Hepatocyte (in vitro differentiated cells): ENCODE measurements at regions not wholly inside any gene's neighbourhood (a gene's known extent, or its start where the extent isn't known, plus 50 kb on each side); places are given as distances from the start of the nearest gene placed in this dataset.

Experiments used
- DNase-seq: peaks from one replicate; pipeline ENCODE4 v3.0.0-alpha.2; 2016; ENCODE audit warnings: low spot score
- H2AFZ ChIP-seq: fragments of 200-600 bp; sonication (generic); 2 replicates; pipeline ENCODE4 v1.6.0; 2016; ENCODE audit warnings: antibody characterized with exemption, mild to moderate bottlenecking
- H3K27ac ChIP-seq: fragments of 200-600 bp; sonication (generic); 2 replicates; pipeline ENCODE4 v1.5.1; 2016; ENCODE audit warnings: mild to moderate bottlenecking
- H3K27me3 ChIP-seq: fragments of 200-600 bp; sonication (generic); 2 replicates; pipeline ENCODE4 v1.6.1; 2016
- H3K36me3 ChIP-seq: fragments of 200-600 bp; sonication (generic); replicated peaks from 2 replicates; pipeline ENCODE4 v1.5.1; 2016; ENCODE audit warnings: low read depth; ENCODE audit not compliant: insufficient read depth
- H3K4me1 ChIP-seq: fragments of 200-600 bp; sonication (generic); 2 replicates; pipeline ENCODE4 v1.5.1; 2016; ENCODE audit warnings: mild to moderate bottlenecking, moderate library complexity; ENCODE audit not compliant: insufficient read depth
- H3K4me2 ChIP-seq: fragments of 200-600 bp; sonication (generic); 2 replicates; pipeline ENCODE4 v1.6.0; 2016
- H3K4me3 ChIP-seq: fragments of 200-600 bp; sonication (generic); 2 replicates; pipeline ENCODE4 v1.5.1; 2016; ENCODE audit warnings: mild to moderate bottlenecking
- H3K79me2 ChIP-seq: fragments of 200-600 bp; sonication (generic); 2 replicates; pipeline ENCODE4 v1.6.0; 2017; ENCODE audit warnings: mild to moderate bottlenecking
- H3K9me2 ChIP-seq: fragments of 200-600 bp; sonication (generic); replicated peaks from 2 replicates; pipeline ENCODE4 v1.6.0; 2017; ENCODE audit warnings: mild to moderate bottlenecking; ENCODE audit not compliant: insufficient read depth
- H3K9me3 ChIP-seq: fragments of 200-600 bp; sonication (generic); 2 replicates; pipeline ENCODE4 v1.5.1; 2016; ENCODE audit warnings: low read depth, mild to moderate bottlenecking
- H4K20me1 ChIP-seq: fragments of 200-600 bp; sonication (generic); 2 replicates; pipeline ENCODE4 v1.6.0; 2016; ENCODE audit warnings: mild to moderate bottlenecking; ENCODE audit not compliant: insufficient read depth, poor library complexity, severe bottlenecking
- EZH2 ChIP-seq: fragments of 200-600 bp; sonication (generic); IDR thresholded peaks from 2 replicates; pipeline ENCODE4 v1.6.1; 2016; ENCODE audit warnings: antibody characterized with exemption, mild to moderate bottlenecking, borderline replicate concordance
- EZH2phosphoT487 ChIP-seq: fragments of 200-600 bp; sonication (generic); IDR thresholded peaks from one replicate; pipeline ENCODE4 v1.6.1; 2018; ENCODE audit warnings: antibody characterized with exemption, mild to moderate bottlenecking, low read depth, moderate library complexity; ENCODE audit not compliant: unreplicated experiment, severe bottlenecking
- WGBS: methylation state at CpG from one replicate; pipeline ENCODE4 v1.1.6; 2016; ENCODE audit warnings: low lambda C conversion rate; ENCODE audit errors: missing lambda C conversion rate; 5-methylcytosine and 5-hydroxymethylcytosine counted together
- TF ChIP-seq, protein P1 (sequence below): fragments of 200-600 bp; sonication (generic); IDR thresholded peaks from 2 replicates; pipeline ENCODE4 v1.5.1; 2016; ENCODE audit warnings: antibody characterized with exemption, mild to moderate bottlenecking; ENCODE audit not compliant: poor library complexity

DNA sequence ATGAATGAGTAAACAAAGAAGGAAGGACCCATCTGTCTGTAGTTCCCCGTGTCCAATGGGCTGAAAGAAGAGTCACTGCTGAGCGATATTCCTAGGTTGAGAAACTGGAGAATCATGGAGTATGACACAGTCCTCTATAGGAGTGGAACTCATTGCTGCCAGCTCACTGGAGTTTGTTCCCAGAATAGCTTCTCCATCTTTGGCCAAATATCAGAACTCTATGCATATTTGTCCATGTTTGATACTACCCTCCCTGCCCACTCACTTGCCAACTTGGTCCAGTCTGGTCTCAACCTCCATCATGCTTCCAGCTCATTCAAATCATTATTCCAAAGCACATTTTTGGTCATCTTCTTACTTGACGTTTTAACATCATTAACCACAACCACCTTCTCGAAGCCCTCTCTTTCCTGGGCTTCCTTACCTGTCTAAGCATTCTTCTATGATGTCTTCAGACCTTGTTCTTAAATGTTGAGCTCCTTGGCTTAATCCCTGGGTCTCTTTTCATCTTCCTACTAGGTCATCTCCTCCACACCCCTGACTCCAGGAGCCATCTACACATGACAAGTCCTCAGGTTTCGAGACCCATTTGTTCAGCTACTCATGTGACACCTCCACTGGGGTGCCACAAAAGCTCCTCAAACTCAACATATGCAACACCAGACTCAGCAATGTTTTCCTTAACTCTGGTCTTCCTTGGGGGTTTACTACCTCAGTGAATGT lies 221.6 kb downstream of the MYCN start:
- TF ChIP-seq EZH2phosphoT487 (no peak), EZH2 (no peak)
- TF ChIP-seq, protein P1, sequence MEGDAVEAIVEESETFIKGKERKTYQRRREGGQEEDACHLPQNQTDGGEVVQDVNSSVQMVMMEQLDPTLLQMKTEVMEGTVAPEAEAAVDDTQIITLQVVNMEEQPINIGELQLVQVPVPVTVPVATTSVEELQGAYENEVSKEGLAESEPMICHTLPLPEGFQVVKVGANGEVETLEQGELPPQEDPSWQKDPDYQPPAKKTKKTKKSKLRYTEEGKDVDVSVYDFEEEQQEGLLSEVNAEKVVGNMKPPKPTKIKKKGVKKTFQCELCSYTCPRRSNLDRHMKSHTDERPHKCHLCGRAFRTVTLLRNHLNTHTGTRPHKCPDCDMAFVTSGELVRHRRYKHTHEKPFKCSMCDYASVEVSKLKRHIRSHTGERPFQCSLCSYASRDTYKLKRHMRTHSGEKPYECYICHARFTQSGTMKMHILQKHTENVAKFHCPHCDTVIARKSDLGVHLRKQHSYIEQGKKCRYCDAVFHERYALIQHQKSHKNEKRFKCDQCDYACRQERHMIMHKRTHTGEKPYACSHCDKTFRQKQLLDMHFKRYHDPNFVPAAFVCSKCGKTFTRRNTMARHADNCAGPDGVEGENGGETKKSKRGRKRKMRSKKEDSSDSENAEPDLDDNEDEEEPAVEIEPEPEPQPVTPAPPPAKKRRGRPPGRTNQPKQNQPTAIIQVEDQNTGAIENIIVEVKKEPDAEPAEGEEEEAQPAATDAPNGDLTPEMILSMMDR, result no peak
- Histone ChIP-seq H3K27me3 (no peaks in the 10 kb centered on the region), H2AFZ (no peak overlapping the region), H4K20me1 (no peaks in the 10 kb centered on the region), H3K4me3 (no peak overlapping the region), H3K9me2 (no peaks in the 10 kb centered on the region), H3K4me1 (no peaks in the 10 kb centered on the region), H3K36me3 (no peaks in the 10 kb centered on the region), H3K4me2 (no peak overlapping the region), H3K79me2 (no peaks in the 10 kb centered on the region), H3K9me3 (no peaks in the 10 kb centered on the region), H3K27ac (no peak overlapping the region)
- whole genome bisulfite sequencing, result 95% methylated on average over 5 of the region's 5 CpGs
- DNase-seq, result no peak

DNA sequence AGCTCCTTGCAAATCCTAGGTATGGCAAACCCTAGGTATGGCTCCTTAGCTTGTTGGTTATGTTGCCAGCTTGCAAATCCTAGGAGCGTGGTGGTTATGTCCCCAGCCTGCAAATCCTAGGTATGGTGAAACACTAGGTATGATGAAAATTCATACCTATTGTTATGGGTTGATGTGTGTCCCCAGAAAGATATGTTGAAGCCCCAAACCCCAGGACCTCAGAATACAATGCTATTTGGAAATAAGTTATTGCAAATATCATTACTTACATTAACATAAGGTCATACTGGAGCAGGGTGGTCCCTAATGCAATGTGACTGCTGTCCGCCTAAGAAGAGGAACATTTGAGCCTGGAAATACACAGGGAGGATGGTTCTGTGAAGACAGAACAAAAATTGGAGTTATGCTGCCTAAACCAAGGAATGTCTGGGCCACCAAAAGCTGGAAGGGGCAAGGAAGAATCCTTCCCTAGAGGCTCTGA lies 220.8 kb downstream of the MYCN start:
- Histone ChIP-seq H3K4me3 (no peak overlapping the region), H3K27me3 (no peaks in the 10 kb centered on the region), H3K9me3 (no peaks in the 10 kb centered on the region), H3K4me2 (no peak overlapping the region), H4K20me1 (no peaks in the 10 kb centered on the region), H3K27ac (no peak overlapping the region), H3K36me3 (no peaks in the 10 kb centered on the region), H3K79me2 (no peaks in the 10 kb centered on the region), H3K4me1 (no peaks in the 10 kb centered on the region), H2AFZ (no peak overlapping the region), H3K9me2 (no peaks in the 10 kb centered on the region)
- WGBS, result 46% methylated on average over 2 of the region's 2 CpGs
- no peak for DNase-seq
- TF ChIP-seq EZH2, result no peak
- TF ChIP-seq EZH2phosphoT487, result no peak
- TF ChIP-seq, protein P1, result no peak

DNA sequence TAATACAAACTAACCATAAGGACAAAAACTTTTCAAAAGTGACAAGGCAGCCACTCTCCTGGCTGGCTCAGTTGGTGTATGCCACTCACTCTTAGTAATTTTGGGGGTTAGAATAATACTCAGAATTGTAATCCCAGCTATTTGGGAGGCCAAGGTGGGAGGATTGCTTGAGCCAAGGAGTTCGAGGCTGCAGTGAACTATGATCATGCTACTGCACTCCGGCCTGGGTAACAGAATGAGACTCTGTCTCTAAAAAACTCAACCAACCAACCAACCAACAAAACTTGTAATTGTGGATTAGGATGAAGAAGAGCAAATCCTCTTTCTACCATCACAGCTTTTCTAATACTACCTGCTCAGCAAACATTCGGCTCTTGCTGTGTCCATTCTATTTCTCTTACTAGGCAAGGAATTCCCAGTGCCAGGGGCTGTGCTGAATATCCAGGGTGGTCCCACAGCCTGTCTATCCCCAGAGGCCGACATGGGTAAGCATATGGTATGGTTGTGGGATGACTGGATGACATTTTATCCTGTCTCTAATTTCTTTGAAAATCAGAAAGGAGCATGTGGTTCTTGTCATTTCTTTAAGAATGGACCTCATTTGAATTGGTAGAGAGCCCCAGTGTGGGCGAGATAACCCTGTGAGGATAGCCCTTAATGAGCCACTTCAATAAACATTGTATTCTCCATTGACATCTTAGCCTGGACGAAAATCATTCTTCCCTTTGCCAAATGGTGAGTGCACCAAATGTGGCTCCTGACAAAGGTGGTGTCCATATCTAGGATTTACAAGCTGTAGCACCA lies 220.1 kb downstream of the MYCN start:
- WGBS, result 93% methylated on average over 6 of the region's 6 CpGs
- no peak for DNase-seq
- Histone ChIP-seq H3K27me3 (no peaks in the 10 kb centered on the region), H3K4me2 (no peak overlapping the region), H4K20me1 (no peaks in the 10 kb centered on the region), H3K36me3 (no peaks in the 10 kb centered on the region), H3K9me2 (no peaks in the 10 kb centered on the region), H3K9me3 (no peaks in the 10 kb centered on the region), H3K4me1 (no peaks in the 10 kb centered on the region), H3K4me3 (no peak overlapping the region), H2AFZ (no peak overlapping the region), H3K79me2 (no peaks in the 10 kb centered on the region), H3K27ac (no peak overlapping the region)
- TF ChIP-seq EZH2phosphoT487, result no peak
- TF ChIP-seq, protein P1, result no peak
- TF ChIP-seq EZH2, result no peak
